ENCODE measurements at regions not wholly inside any gene's neighbourhood (a gene's known extent, or its start where the extent isn't known, plus 50 kb on each side); places are given as distances from the start of the nearest gene placed in this dataset.
A peak's percentile ranks its signal among the peaks of the same experiment; 100 is the strongest.

- TF ChIP-seq CTCF (IDR thresholded peaks at IDR 0.05) = peak; percentile 27 to 49 (median 37)
- TF ChIP-seq POLR2A (IDR thresholded peaks at IDR 0.05; ENCODE audit: low read depth) = no peak
- no peak for TF ChIP-seq POLR2AphosphoS5 (IDR thresholded peaks at IDR 0.05)
These were observed 128.5 kb downstream of the LARP7 start for GRCh38 chr4:112765317-112765974.
